HG03060 (cell line): ENCODE measurements at regions not wholly inside any gene's neighbourhood (a gene's known extent, or its start where the extent isn't known, plus 50 kb on each side); places are given as distances from the start of the nearest gene placed in this dataset.
"Not testable (repeated sequence)": the region's sequence is repeated elsewhere in the genome, so short reads cannot be mapped to it uniquely, and the experiment has no call there.

Source experiments
- ATAC-seq: cut with Tn5 transposase; IDR thresholded peaks from one replicate; pipeline ENCODE4 v1.9.1; 2021; ENCODE audit warnings: low read depth, moderate number of reproducible peaks; ENCODE audit not compliant: unreplicated experiment

DNA sequence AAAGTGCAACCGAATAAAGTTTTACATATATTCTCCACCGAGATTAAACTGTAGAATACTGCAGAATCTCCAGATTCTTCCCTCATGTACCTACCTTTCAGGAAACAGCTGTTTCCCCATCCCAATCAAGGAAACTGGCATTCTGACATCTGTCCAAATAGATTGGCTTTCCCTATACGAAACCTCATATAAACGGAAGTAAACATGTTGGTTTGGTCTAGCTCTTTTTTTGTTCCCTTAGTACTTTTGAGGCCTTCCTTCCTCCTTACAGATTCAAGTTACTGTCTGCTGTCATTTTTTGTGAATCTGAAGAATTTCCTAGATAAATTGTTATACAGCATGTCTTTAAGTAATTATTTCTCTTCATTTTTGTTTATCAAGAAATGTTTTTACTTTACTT, 554.6 kb downstream of the RPIA start:
- not testable (repeated sequence) for ATAC-seq

DNA sequence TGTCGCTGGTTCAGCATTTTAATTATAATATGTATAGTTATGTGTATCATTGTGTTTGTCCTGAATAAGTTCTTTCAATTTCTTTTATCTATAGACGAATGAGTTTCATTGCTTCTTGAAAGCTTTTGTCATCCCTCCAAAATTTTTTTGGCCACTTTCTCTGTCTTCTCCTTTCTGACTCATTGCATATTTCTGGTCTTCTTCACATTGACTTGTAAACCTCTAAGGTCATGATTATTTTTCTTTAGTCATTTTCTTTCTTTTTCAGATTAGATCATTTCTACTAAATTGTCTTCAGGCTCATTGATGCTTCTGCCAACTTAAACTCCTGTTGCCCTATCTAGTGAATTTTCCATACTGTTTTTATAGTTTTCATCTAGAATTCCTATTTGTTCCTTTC, 555.1 kb downstream of the RPIA start:
- ATAC-seq, result not testable (repeated sequence)

DNA sequence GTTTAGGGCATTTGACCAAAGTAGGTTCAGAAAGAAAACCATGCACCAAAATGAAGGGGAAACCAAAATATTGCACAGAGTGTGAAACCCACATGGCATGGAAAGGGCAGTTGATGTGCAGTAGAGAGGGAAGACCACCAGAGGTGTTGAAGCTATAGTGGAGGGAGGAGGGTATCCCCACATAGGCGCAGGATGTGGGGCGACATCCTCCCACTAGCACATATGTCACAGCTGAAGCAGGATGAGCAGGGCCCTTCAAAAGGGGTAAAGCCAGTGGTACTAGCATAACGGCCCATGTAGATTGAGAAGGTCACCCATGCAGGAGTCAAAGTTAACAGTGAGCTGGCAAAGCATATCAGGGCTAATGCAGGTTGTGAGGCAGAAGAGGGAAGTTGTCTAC, 563.5 kb downstream of the RPIA start:
- ATAC-seq, result not testable (repeated sequence)

DNA sequence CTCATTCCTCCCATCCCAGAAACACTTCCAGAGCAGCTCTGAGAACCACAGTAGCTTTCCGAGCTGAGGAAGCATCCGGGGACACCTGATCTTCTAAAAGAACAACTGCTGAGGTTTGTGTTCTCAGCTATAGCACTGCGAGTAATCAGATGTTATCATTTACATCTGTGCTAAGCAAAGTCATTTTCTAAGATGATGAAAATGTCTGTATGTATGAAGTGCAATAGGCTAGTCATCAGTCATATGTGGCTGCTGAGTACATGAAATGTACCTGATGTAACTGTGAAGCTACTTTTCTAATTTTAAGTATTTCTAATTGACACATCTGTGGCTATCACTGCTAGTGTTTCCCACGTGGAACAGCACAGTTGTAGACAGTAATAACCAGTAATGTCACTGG, 582.0 kb downstream of the RPIA start:
- ATAC-seq, result not testable (repeated sequence)

DNA sequence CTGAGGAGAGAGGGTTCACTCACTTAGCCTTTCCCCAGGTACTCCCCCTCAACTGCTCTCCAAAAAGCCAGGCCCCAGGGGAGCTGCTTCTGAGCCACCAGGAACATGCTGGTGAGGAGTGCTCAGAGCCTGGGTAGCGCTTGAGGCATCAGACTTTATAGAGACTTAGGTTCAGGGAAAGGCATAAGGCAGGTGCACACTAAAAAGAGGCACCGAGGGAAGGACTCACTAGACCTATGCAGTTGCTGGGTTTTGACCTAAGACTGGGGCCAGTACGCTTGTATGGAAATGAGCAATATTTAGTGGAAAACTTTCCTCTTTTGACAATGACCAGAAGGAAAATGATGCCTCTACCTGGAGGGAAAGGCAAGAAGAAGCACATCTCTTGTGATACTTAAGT, 589.1 kb downstream of the RPIA start:
- not testable (repeated sequence) for ATAC-seq

DNA sequence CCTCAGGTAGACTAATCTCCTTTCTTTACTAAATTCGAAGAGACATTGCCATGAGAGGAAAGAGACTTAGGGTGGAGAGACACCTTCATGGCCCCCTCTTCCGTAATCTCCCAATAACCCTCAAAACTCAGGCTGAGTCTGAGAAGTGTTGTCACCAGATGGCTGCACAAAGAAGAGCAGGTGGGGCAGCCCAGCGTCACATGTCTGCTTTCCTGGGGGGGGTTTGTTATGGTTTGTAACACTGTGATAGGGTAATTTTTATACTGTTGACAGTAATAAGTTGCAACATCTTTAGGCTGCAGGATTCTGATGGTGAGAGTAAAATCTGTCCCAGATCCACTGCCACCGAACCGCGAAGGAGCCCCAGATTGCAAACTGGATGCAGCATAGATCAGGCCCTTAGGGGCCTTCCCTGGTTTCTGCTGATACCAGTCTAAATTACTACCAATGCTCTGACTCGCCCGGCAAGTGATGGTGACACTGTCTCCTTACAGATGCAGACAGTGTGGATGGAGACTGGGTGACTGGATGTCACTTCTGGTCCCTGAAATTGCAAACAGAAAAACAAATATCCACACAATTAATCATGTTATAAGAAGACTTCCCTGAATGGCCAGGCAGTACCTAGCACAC, 595.1 kb downstream of the RPIA start:
- ATAC-seq, result not testable (repeated sequence)

DNA sequence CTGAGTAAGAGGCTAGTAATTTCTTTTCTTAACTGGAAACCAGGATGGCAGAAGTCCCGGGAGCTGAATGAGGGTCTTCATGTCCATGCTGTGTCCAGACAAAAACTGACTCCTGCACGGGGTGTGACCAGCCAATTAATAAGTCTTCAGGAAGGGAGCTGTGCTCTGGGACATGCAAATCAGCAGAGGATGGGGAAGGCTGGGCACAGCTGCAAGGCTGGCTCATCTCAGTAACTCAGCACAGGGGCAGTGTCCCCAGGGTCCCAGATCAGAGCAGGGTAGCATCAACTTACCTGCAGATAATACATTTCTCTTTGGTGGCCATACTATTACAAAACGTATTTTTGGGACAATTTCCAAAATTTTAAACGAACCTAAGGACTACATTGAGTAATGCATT, 595.6 kb downstream of the RPIA start:
- not testable (repeated sequence) for ATAC-seq

DNA sequence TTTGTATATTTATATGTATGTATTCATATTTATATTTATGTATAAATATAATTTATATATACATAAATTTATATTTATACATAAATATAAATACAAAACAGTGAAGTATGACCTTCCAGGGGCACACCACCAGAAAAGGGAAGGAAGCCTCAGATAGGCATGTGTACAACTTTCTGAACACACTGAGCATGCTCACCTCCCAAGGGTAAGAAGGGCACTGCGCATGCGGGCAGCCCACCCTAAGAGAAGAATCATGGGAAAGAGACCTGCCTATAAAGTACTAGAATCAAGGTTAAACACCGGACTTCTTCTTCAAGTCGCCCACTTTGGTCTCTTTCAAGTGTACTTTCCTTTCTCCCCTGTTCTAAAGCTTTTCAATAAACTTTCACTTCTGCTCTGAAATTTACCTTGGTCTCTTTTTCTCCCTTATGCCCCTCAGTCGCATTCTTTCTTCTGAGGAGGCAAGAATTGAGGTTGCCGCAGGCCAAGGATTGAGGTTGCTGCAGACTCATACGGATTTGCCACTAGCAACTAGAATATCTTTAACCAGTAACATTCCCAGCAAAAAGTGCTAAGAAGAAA, 600.3 kb downstream of the RPIA start:
- ATAC-seq, result not testable (repeated sequence)

DNA sequence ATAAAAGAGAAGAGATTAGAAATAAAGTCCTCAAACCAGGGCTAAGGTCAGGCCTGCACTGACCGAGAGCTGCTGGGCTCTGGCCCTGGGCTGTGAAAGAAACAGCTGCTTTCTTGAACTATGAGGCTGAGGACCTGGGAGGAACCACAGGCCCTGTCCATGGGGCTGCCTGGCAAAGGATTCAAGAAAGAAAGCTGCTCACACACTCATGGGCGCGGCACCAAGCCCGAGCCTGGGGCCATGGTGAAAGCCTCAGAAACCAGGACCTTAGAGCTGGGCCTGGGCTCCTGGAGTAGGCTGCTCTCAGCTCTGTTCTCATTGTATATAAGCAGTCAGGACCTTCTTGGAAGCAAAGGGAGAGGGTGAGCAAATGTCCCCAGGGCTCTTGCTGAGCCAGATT, 601.9 kb downstream of the RPIA start:
- ATAC-seq, result not testable (repeated sequence)

DNA sequence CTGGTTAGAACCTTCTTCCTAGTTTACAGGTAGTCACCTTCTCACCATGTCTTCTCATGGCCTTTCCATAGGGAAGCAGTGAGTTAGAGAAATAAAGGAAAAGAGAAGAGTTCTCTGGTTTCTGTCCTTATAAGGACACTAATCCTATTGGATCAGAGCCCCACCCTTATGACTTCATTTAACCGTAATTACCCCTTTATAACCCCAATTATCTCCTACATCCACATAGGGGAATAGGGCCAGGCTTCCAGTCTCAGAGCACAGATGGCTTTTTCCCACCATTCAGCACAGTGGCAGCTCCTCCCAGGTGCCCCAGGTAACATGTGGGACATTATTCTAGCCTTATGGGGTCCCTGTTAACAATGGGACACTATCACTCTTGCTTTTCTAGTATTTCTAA, 602.9 kb downstream of the RPIA start:
- ATAC-seq, result not testable (repeated sequence)

DNA sequence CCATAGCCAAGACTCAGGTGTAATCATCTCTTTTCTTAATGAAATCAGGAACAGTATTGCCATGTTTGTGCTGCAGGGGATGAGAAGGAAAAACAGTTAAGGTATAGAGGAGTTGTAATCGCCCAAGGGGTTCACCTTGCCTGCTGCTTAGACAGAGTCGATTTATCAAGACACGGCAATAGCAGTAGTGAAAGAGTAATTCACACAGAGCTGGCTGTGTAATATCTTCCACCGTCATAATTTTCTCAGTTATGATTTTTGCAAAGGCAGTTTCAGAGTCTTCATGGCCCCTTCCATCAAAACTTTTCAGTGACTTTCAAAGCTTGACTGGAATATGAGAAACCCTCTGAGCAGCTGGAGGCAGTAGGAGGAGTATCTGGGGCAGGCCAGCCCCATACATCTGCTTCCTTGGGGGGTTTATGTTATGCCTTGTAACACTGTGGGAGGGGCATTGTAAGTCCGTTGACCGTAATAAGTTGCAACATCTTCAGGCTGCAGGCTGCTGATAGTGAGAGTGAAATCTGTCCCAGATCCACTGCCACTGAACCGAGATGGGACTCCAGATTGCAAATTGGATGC, 605.4 kb downstream of the RPIA start:
- ATAC-seq, result not testable (repeated sequence)

DNA sequence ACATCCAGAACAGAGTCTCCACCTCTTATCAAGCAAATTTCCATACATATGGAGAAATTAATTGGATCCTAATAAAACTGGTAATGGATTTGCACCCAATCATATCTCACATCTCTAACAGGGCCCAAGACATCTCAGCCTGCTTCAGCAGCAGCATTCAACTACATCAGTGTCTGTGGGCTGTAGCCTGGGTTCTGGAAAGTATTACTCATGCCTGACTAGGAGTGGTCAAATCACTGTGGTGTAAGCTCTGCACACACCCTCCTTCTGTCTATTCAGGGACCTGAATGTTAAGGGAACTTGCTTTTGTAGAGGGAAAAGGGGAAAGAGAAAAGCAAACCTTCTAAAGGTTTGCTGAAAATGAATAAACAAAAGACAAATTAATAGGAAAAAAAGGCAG, 607.7 kb downstream of the RPIA start:
- ATAC-seq, result peak; percentile 96

DNA sequence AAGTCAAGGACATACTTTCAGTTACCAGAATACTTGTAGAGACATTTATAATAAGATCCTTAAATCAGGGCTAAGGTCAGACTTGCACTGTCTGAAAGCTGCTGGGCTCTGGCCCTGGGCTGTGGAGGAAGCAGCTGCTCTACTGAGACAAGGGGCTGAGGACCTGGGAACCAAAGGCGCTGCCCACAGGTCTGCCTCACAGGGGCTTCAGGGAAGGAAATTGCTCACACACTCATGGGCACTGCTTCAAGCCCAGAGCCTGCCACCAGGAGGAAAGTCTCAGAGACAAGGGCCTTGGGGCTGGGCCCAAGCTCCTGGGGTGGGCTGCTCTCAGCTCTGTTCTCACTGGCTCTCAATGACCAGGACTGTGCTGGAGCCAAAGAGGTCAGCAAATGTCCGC, 614.1 kb downstream of the RPIA start:
- not testable (repeated sequence) for ATAC-seq

DNA sequence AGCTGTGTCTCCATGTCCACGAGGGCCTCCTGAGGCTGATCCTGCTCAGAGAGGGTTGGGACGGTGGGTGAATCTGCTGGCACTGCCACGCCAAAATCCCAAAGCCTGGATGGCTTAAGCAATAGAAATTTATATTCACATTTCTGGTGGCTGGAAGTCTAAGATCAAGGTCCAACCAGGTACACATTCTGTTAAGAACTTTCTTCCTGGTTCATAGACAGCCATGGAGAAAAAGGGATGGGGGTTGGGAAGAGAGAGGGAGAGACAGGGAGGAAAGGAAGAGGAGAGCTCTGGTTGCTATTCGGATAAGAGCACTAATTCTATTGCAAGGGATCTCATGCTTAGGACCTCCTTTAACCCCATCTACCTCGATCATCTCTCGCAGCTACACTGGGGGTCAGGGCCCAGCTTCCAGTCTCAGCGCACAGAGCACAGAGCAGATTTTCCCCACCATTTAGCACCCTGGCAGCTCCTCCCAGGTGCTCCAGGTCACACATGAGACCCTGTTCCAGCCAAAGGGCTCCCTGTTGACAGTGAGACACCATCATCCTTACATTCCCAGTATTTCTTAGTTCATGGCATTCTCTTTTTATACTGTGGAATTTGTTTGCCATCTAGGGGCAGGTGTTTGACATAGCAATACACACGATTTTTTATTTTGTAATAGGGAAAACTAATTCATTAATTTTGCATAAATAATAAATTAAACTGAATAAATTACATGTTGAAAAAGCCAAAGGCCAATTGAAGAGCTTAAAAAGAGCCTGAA, 615.6 kb downstream of the RPIA start:
- not testable (repeated sequence) for ATAC-seq

DNA sequence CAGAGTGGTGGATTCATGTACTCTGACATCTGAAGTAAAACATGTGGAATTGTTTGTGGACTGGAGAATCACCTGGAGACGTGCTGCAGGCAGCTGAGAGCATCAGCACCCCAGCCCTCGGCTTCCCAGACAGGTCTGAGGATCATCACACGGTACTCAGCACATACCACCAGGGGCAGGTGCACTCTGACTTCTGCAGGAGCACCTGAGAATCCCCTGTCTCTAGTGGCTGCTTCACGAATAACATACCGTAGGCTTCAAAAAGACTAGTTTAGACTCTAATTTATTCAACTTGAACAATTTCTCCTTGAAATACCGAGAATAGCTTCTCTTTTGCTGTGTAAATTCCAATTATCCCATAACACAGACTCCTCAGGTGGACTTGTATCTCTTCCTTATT, 627.5 kb downstream of the RPIA start:
- ATAC-seq, result not testable (repeated sequence)

DNA sequence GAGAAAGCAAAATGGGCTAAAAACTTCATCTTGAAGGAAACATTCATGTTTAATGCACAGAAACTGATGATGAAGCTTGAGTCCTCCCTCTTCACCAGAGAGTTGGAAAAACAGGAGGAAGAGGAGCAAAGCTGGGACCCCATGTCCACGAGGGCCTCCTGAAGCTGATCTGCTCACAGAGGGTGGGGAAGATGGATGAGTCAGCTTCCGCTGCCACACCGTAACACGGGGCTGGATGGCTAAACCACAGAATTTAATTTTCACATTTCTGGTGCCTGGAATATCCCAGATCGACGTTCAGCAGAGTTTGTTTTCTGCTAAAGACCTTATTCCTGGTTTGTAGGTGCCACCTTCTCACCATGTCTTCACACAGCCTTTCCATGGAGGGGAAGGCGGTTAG, 634.4 kb downstream of the RPIA start:
- ATAC-seq, result not testable (repeated sequence)

DNA sequence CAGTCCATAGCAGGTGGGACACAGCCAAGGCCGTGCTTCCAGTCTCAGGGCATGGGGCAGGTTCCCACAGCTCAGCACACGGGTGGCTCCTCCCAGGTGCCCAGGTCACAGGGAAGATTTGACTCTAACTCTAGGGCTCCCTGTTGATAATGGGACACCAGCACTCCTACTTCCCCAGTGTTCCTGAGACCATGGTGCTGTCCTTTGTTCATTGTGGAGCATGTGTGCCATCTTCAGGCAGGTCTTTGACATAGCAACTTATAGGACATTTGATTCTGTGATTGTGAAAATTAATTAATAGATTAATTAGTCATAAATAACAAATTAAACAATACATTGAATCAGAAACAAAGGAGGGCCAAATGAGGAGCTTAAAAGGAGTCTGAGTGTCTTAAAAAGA, 635.0 kb downstream of the RPIA start:
- ATAC-seq, result not testable (repeated sequence)

DNA sequence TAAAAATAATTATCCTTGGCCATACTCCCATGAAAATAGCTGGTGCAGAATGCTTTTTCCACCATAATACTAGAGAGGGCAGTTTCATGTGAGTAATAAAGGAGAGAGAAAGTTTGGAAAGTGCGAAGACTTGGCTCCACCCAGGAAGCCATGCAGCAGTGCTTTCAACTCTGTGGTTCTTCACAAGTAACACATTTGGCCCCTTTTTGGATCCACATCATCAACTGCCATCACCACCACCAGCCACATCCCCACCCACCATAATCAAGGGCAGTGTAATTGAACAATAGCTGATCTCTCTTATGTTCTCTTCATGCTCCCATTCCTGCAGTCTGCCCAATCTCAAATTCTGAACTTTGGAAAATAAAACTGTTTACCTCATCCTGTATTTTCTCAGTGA, 637.3 kb downstream of the RPIA start:
- ATAC-seq, result not testable (repeated sequence)
